ENCODE measurements at regions not wholly inside any gene's neighbourhood (a gene's known extent, or its start where the extent isn't known, plus 50 kb on each side); places are given as distances from the start of the nearest gene placed in this dataset.

DNA sequence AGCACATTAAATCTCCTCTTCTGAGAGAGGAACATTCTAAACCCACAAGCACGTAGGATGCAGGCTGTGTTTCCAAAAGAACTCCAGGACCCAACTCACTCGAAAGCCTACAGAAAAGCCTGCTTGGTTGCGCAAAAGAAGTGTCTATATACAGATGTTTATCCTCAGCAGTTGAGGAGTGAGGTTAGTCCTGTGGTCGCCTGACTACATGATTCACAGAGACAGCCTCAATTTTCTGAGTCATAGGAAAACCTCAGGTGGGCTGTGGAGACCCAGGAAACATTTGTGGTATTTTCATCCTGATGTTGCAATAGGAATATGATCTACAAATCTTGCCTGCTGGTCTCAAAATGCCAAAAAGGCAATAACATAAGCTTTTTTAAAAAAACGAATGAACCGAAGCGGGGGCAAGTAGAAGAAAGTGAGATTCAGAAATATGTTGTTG lies 183.8 kb upstream of the THRB start:
- no peaks in the 10 kb centered on the region for H4K20me1 ChIP-seq (replicated peaks in 1 of 2; ENCODE audit: control insufficient read depth in 1 of 2, insufficient read depth in 2 of 2, low read length in 2 of 2)
- H4K8ac ChIP-seq (ENCODE audit: extremely low read depth, insufficient read depth, low read length), result no peak overlapping the region
- H2AFZ ChIP-seq (ENCODE audit: low read length), result no peak overlapping the region
- H3K4me3 ChIP-seq (ENCODE audit: extremely low read depth in 1 of 4, insufficient read depth in 2 of 4, low read depth in 3 of 4, low read length in 4 of 4), result no peak overlapping the region
- H4K5ac ChIP-seq (ENCODE audit: insufficient read length, low read depth, low read length), result no peak overlapping the region
- H4K91ac ChIP-seq (replicated peaks; ENCODE audit: insufficient read length, low read length), result no peak overlapping the region
- CTCF ChIA-PET (ENCODE audit: partially characterized antibody), result interaction anchor here (0.5 kb wide), 1 partner anchor 1124 kb away, joined by 3 read pairs; no protein-coding TSS in a partner anchor
- POLR2A ChIA-PET (ENCODE audit: partially characterized antibody), result no interaction called here
- no peak overlapping the region for H2BK120ac ChIP-seq (replicated peaks; ENCODE audit: low read depth, low read length)
- DNase-seq (ENCODE audit: low read depth in 1 of 2, low spot score in 2 of 2) (no peak), FAIRE-seq (no peak)
- H3K27me3 ChIP-seq (replicated peaks in 1 of 4; ENCODE audit: control insufficient read depth in 3 of 4, extremely low read depth in 1 of 4, insufficient read depth in 3 of 4, low read length in 3 of 4), result no peaks in the 10 kb centered on the region
- no peak overlapping the region for H3K14ac ChIP-seq (ENCODE audit: insufficient read length)
- no peak overlapping the region for H3K23ac ChIP-seq (ENCODE audit: insufficient read length)
- no peak overlapping the region for H3K56ac ChIP-seq (replicated peaks; ENCODE audit: insufficient read length, low read depth, low read length)
- H3K9me3 ChIP-seq (ENCODE audit: insufficient read depth in 2 of 2, low read depth in 1 of 2, low read length in 1 of 2), result no peaks in the 10 kb centered on the region
- H3K36me3 ChIP-seq (ENCODE audit: control insufficient read depth in 2 of 4, insufficient read depth in 4 of 4, low read length in 3 of 4), result no peaks in the 10 kb centered on the region
- H3K79me1 ChIP-seq (ENCODE audit: low read depth, low read length), result no peaks in the 10 kb centered on the region
- no peak overlapping the region for H3K18ac ChIP-seq (ENCODE audit: extremely low read depth, low read length)
- H3K79me2 ChIP-seq (ENCODE audit: control insufficient read depth in 1 of 2, insufficient read depth in 2 of 2, low read length in 2 of 2), result no peaks in the 10 kb centered on the region
- H3K9ac ChIP-seq (replicated peaks in 1 of 4; ENCODE audit: extremely low read depth in 1 of 4, low read depth in 3 of 4, low read length in 3 of 4), result no peak overlapping the region
- H3K27ac ChIP-seq (ENCODE audit: low read depth, low read length), result no peak overlapping the region
- no peak overlapping the region for H3K4ac ChIP-seq (replicated peaks; ENCODE audit: insufficient read length, low read depth, low read length)
- H2BK20ac ChIP-seq (ENCODE audit: low read length), result no peak overlapping the region
- no peaks in the 10 kb centered on the region for H3K4me1 ChIP-seq (replicated peaks in 1 of 4; ENCODE audit: control insufficient read depth in 3 of 4, insufficient read depth in 4 of 4, low read length in 3 of 4)
- no peak overlapping the region for H3K4me2 ChIP-seq (ENCODE audit: insufficient read depth in 1 of 2, low read depth in 2 of 2, low read length in 2 of 2)
- 86% methylated on average over 7 of the region's 7 CpGs; no CpG with 5 or more reads in 1 of the 2 experiments for WGBS, 2 experiments (ENCODE audit: extremely low coverage in 1 of 2, insufficient coverage in 1 of 2, insufficient read length in 1 of 2, insufficient replicate concordance in 2 of 2, low coverage in 1 of 2, low lambda C conversion rate in 2 of 2, missing lambda C conversion rate in 1 of 2)
- H2BK5ac ChIP-seq (ENCODE audit: low read depth, low read length), result no peak overlapping the region
- no peak overlapping the region for H2AK5ac ChIP-seq (ENCODE audit: low read depth, low read length)
- H2BK12ac ChIP-seq (ENCODE audit: low read depth, low read length), result no peak overlapping the region
- H3K23me2 ChIP-seq (ENCODE audit: low read depth, low read length), result no peaks in the 10 kb centered on the region
- H2BK15ac ChIP-seq (ENCODE audit: low read length), result no peak overlapping the region
- TF ChIP-seq BRCA1 (IDR thresholded peaks at IDR 0.05; ENCODE audit: low read depth, low read length) (no peak), EGR1 (IDR thresholded peaks at IDR 0.05; ENCODE audit: borderline replicate concordance, low read depth, low read length) (no peak), TCF12 (IDR thresholded peaks at IDR 0.05; ENCODE audit: low read depth, low read length) (no peak), USF2 (IDR thresholded peaks at IDR 0.05; ENCODE audit: low read length) (no peak), GTF2F1 (IDR thresholded peaks at IDR 0.05; ENCODE audit: borderline replicate concordance, low read depth, low read length) (no peak), TBP (IDR thresholded peaks at IDR 0.05; ENCODE audit: low read depth, low read length) (no peak), POLR2AphosphoS5 (IDR thresholded peaks at IDR 0.05; ENCODE audit: low read depth, low read length) (no peak), SP2 (IDR thresholded peaks at IDR 0.05; ENCODE audit: low read length) (no peak), NRF1 (IDR thresholded peaks at IDR 0.05; ENCODE audit: low read depth, low read length) (no peak), SRF (IDR thresholded peaks at IDR 0.05; ENCODE audit: low read depth, low read length) (no peak), SIRT6 (IDR thresholded peaks at IDR 0.05; ENCODE audit: low read length) (no peak), ASH2L (IDR thresholded peaks at IDR 0.05; ENCODE audit: low read length) (no peak), NANOG (IDR thresholded peaks at IDR 0.05; ENCODE audit: insufficient read depth, low read depth, low read length, poor library complexity, severe bottlenecking) (no peak), TAF7 (optimal IDR thresholded peaks at IDR 0.05; ENCODE audit: borderline replicate concordance, low read depth, low read length) (no peak), SUZ12 (IDR thresholded peaks at IDR 0.05; ENCODE audit: low read length) (no peak)

All from H1 (cell line).